H1 (cell line): ENCODE measurements at regions not wholly inside any gene's neighbourhood (a gene's known extent, or its start where the extent isn't known, plus 50 kb on each side); places are given as distances from the start of the nearest gene placed in this dataset.

ENCODE experiments used
- CTCF ChIA-PET: fragments of 300-600 bp; sonication (Branson Sonifier 250); formaldehyde crosslinking; loops from one replicate; lab custom pipeline; 2021; ENCODE audit not compliant: partially characterized antibody; lab: Charles Lee
- POLR2A ChIA-PET: fragments of 300-600 bp; sonication (Branson Sonifier 250); formaldehyde crosslinking; loops from one replicate; lab custom pipeline; 2021; ENCODE audit warnings: inconsistent platforms; ENCODE audit not compliant: partially characterized antibody; lab: Charles Lee
- DNase-seq, 2 experiments: peaks; one replicate each; pipeline versions ENCODE4 v3.0.0 to v3.0.0-alpha.2; 2010 to 2022; ENCODE audit warnings: low spot score in 2 of 2, low read depth in 1 of 2, mixed read lengths in 1 of 2
- FAIRE-seq: peaks from 2 replicates; lab custom pipeline; 2011; peaks lifted over from hg19 to GRCh38; lab: Jason Lieb, UNC
- H2AFZ ChIP-seq: 2 replicates; pipeline ENCODE4 v1.8.1; 2012; ENCODE audit warnings: low read length, inconsistent platforms
- H2AK5ac ChIP-seq: 2 replicates; pipeline ENCODE4 v1.6.1; 2013; ENCODE audit warnings: low read depth, low read length
- H2BK120ac ChIP-seq: replicated peaks from 2 replicates; pipeline ENCODE3; 2013; ENCODE audit warnings: low read depth, low read length, inconsistent platforms
- H2BK12ac ChIP-seq: 2 replicates; pipeline ENCODE4 v1.6.1; 2013; ENCODE audit warnings: low read depth, low read length
- H2BK15ac ChIP-seq: 2 replicates; pipeline ENCODE4 v1.6.1; 2013; ENCODE audit warnings: low read length
- H2BK20ac ChIP-seq: 2 replicates; pipeline ENCODE4 v1.6.1; 2013; ENCODE audit warnings: low read length
- H2BK5ac ChIP-seq: 2 replicates; pipeline ENCODE4 v1.6.1; 2013; ENCODE audit warnings: low read depth, low read length
- H3K14ac ChIP-seq: 2 replicates; pipeline ENCODE4 v1.6.1; 2013; ENCODE audit warnings: inconsistent platforms; ENCODE audit not compliant: insufficient read length
- H3K18ac ChIP-seq: 2 replicates; pipeline ENCODE4 v1.6.1; 2013; ENCODE audit warnings: low read length; ENCODE audit errors: extremely low read depth
- H3K23ac ChIP-seq: 2 replicates; pipeline ENCODE4 v1.6.1; 2013; ENCODE audit warnings: inconsistent platforms; ENCODE audit not compliant: insufficient read length
- H3K23me2 ChIP-seq: 2 replicates; pipeline ENCODE4 v1.6.1; 2013; ENCODE audit warnings: low read depth, low read length
- H3K27ac ChIP-seq: 2 replicates; pipeline ENCODE4 v1.6.1; 2011; ENCODE audit warnings: low read depth, low read length, inconsistent platforms
- H3K27me3 ChIP-seq, 4 experiments: replicated peaks in 1 of 4; 1 replicate in 1 of 4; 2 replicates in 3 of 4; pipeline versions ENCODE4 v1.6.1 to v1.8.1; 2011 to 2013; ENCODE audit warnings: low read length in 3 of 4, mild to moderate bottlenecking in 3 of 4, inconsistent platforms in 2 of 4, mixed read lengths in 2 of 4, moderate library complexity in 1 of 4; ENCODE audit not compliant: control insufficient read depth in 3 of 4, insufficient read depth in 3 of 4; ENCODE audit errors: extremely low read depth in 1 of 4
- H3K36me3 ChIP-seq, 4 experiments: 2 replicates each; pipeline versions ENCODE4 v1.6.1 to v1.8.1; 2011 to 2013; ENCODE audit warnings: mild to moderate bottlenecking in 4 of 4, low read length in 3 of 4, moderate library complexity in 2 of 4, control low read depth in 1 of 4, inconsistent platforms in 1 of 4; ENCODE audit not compliant: insufficient read depth in 4 of 4, control insufficient read depth in 2 of 4
- H3K4ac ChIP-seq: replicated peaks from 2 replicates; pipeline ENCODE3; 2013; ENCODE audit warnings: low read length, low read depth, mixed read lengths, inconsistent platforms; ENCODE audit not compliant: insufficient read length
- H3K4me1 ChIP-seq, 4 experiments: replicated peaks in 1 of 4; 1 replicate in 1 of 4; 2 replicates in 3 of 4; pipeline versions ENCODE4 v1.6.1 to v1.8.1; 2011 to 2013; ENCODE audit warnings: low read length in 3 of 4, inconsistent platforms in 2 of 4, mixed read lengths in 1 of 4; ENCODE audit not compliant: insufficient read depth in 4 of 4, control insufficient read depth in 3 of 4
- H3K4me2 ChIP-seq, 2 experiments: 2 replicates each; pipeline versions ENCODE4 v1.6.1 to v1.8.1; 2011 to 2013; ENCODE audit warnings: low read depth in 2 of 2, low read length in 2 of 2, control low read depth in 1 of 2, inconsistent platforms in 1 of 2, mild to moderate bottlenecking in 1 of 2; ENCODE audit not compliant: insufficient read depth in 1 of 2
- H3K4me3 ChIP-seq, 4 experiments: fragments of 200-600, 300-600 bp in 1 of 4; sonication (generic), shearing (Covaris generic), sonication (Bioruptor Twin) in 1 of 4; 2 replicates each; pipeline versions ENCODE4 v1.5.1 to v1.8.1; 2011 to 2016; ENCODE audit warnings: low read length in 4 of 4, low read depth in 3 of 4, control low read depth in 2 of 4, inconsistent platforms in 2 of 4, mild to moderate bottlenecking in 2 of 4, mixed read lengths in 1 of 4, moderate library complexity in 1 of 4; ENCODE audit not compliant: insufficient read depth in 2 of 4; ENCODE audit errors: extremely low read depth in 1 of 4
- H3K56ac ChIP-seq: replicated peaks from 2 replicates; pipeline ENCODE3; 2013; ENCODE audit warnings: low read depth, mild to moderate bottlenecking, mixed read lengths, low read length, inconsistent platforms; ENCODE audit not compliant: insufficient read length
- H3K79me1 ChIP-seq: 2 replicates; pipeline ENCODE4 v1.6.1; 2013; ENCODE audit warnings: low read depth, low read length, control low read depth
- H3K79me2 ChIP-seq, 2 experiments: 2 replicates each; pipeline versions ENCODE4 v1.6.1 to v1.8.1; 2012 to 2013; ENCODE audit warnings: low read length in 2 of 2, mild to moderate bottlenecking in 2 of 2, inconsistent platforms in 1 of 2; ENCODE audit not compliant: insufficient read depth in 2 of 2, control insufficient read depth in 1 of 2
- H3K9ac ChIP-seq, 4 experiments: replicated peaks in 1 of 4; 1 replicate in 1 of 4; 2 replicates in 3 of 4; pipeline versions ENCODE4 v1.6.1 to v1.8.1; 2011 to 2013; ENCODE audit warnings: low read depth in 3 of 4, low read length in 3 of 4, control low read depth in 2 of 4, mild to moderate bottlenecking in 2 of 4, moderate library complexity in 2 of 4, inconsistent platforms in 1 of 4; ENCODE audit errors: extremely low read depth in 1 of 4
- H3K9me3 ChIP-seq, 2 experiments: 2 replicates each; pipeline versions ENCODE4 v1.6.1 to v1.8.1; 2012 to 2013; ENCODE audit warnings: mild to moderate bottlenecking in 2 of 2, moderate library complexity in 2 of 2, control low read depth in 1 of 2, inconsistent platforms in 1 of 2, low read depth in 1 of 2, low read length in 1 of 2, mixed read lengths in 1 of 2; ENCODE audit not compliant: insufficient read depth in 2 of 2
- H4K20me1 ChIP-seq, 2 experiments: replicated peaks in 1 of 2; 2 replicates each; pipeline versions ENCODE3 to v1.8.1; 2011 to 2013; ENCODE audit warnings: inconsistent platforms in 2 of 2, low read length in 2 of 2, mild to moderate bottlenecking in 1 of 2; ENCODE audit not compliant: insufficient read depth in 2 of 2, control insufficient read depth in 1 of 2
- H4K5ac ChIP-seq: 2 replicates; pipeline ENCODE4 v1.6.1; 2013; ENCODE audit warnings: low read length, low read depth, mixed read lengths, inconsistent platforms; ENCODE audit not compliant: insufficient read length
- H4K8ac ChIP-seq: 2 replicates; pipeline ENCODE4 v1.8.0; 2013; ENCODE audit warnings: mild to moderate bottlenecking, moderate library complexity, low read length, inconsistent platforms; ENCODE audit not compliant: insufficient read depth; ENCODE audit errors: extremely low read depth
- H4K91ac ChIP-seq: replicated peaks from 2 replicates; pipeline ENCODE3; 2013; ENCODE audit warnings: low read length, mixed read lengths, inconsistent platforms; ENCODE audit not compliant: insufficient read length
- EGR1 ChIP-seq: IDR thresholded peaks from 2 replicates; pipeline ENCODE4 v1.6.1; 2011; ENCODE audit warnings: low read depth, low read length, borderline replicate concordance
- TAF1 ChIP-seq: IDR thresholded peaks from 2 replicates; pipeline ENCODE4 v1.6.1; 2011; ENCODE audit warnings: mild to moderate bottlenecking, low read depth, low read length
- WGBS, 2 experiments: shearing (Covaris generic) in 1 of 2; methylation state at CpG; one replicate each; pipeline versions ENCODE4 v1.1.6 to v1.1.7; 2013 to 2015; ENCODE audit warnings: low lambda C conversion rate in 2 of 2, mixed read lengths in 2 of 2, inconsistent platforms in 1 of 2, low coverage in 1 of 2, missing lambda C conversion rate in 1 of 2; ENCODE audit not compliant: insufficient replicate concordance in 2 of 2, insufficient coverage in 1 of 2, insufficient read length in 1 of 2; ENCODE audit errors: extremely low coverage in 1 of 2, missing lambda C conversion rate in 1 of 2; 5-methylcytosine and 5-hydroxymethylcytosine counted together
- TF ChIP-seq, protein P1 (sequence below): IDR thresholded peaks from 2 replicates; pipeline ENCODE4 v1.6.1; 2012; ENCODE audit warnings: inconsistent platforms

- Histone ChIP-seq H3K4me3 (no peak overlapping the region), H2BK15ac (no peak overlapping the region), H3K56ac (no peak overlapping the region), H4K8ac (no peak overlapping the region), H2AK5ac (no peak overlapping the region), H2BK20ac (no peak overlapping the region), H2AFZ (no peak overlapping the region), H3K4me2 (no peak overlapping the region), H3K18ac (no peak overlapping the region), H4K91ac (no peak overlapping the region), H2BK120ac (no peak overlapping the region), H3K9me3 (no peaks in the 10 kb centered on the region), H3K4me1 (no peaks in the 10 kb centered on the region), H3K27ac (no peak overlapping the region), H3K23me2 (no peaks in the 10 kb centered on the region), H3K4ac (no peak overlapping the region), H2BK5ac (no peak overlapping the region), H3K79me1 (no peaks in the 10 kb centered on the region), H3K79me2 (no peaks in the 10 kb centered on the region), H3K23ac (no peak overlapping the region), H4K5ac (no peak overlapping the region), H3K27me3 (no peaks in the 10 kb centered on the region), H2BK12ac (no peak overlapping the region), H3K9ac (no peak overlapping the region), H4K20me1 (no peaks in the 10 kb centered on the region), H3K14ac (no peak overlapping the region), H3K36me3 (no peaks in the 10 kb centered on the region)
- FAIRE-seq = no peak
- ChIA-PET POLR2A (no interaction called here), CTCF (interaction anchor here (0.8 kb wide), 2 partner anchors 20 to 40 kb away, joined by 3 read pairs; no protein-coding TSS in a partner anchor)
- no peak for DNase-seq
- 92% methylated on average over 5 of the region's 5 CpGs; no CpG with 5 or more reads in 1 of the 2 experiments for WGBS, 2 experiments
- TF ChIP-seq, protein P1, sequence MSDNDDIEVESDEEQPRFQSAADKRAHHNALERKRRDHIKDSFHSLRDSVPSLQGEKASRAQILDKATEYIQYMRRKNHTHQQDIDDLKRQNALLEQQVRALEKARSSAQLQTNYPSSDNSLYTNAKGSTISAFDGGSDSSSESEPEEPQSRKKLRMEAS = no peak
- TF ChIP-seq EGR1 (no peak), TAF1 (no peak)
These were observed 459.4 kb downstream of the ETNK1 start for GRCh38 chr12:23084236-23084995.
